B cell (primary cell): ENCODE measurements at regions not wholly inside any gene's neighbourhood (a gene's known extent, or its start where the extent isn't known, plus 50 kb on each side); places are given as distances from the start of the nearest gene placed in this dataset.

ENCODE experiments used
- ATAC-seq: fragments of 200-7000 bp; cut with Tn5 transposase; one replicate; pipeline ENCODE4 v1.10.0; 2021; ENCODE audit warnings: low read depth, mild to moderate bottlenecking, moderate number of reproducible peaks, moderate library complexity
- CTCF ChIA-PET: fragments of 350-600 bp; sonication (Branson Sonifier 250); formaldehyde crosslinking; loops from one replicate; lab custom pipeline; 2021; ENCODE audit warnings: antibody characterized with exemption, inconsistent platforms; lab: Charles Lee
- POLR2A ChIA-PET: fragments of 350-600 bp; sonication (Branson Sonifier 250); formaldehyde crosslinking; loops from one replicate; lab custom pipeline; 2021; ENCODE audit warnings: antibody characterized with exemption; lab: Charles Lee
- DNase-seq: peaks from one replicate; pipeline ENCODE4 v3.0.0; 2013
- H2AFZ ChIP-seq: 2 replicates; pipeline ENCODE4 v1.6.1; 2012; ENCODE audit warnings: mild to moderate bottlenecking, low read depth, low read length; ENCODE audit not compliant: insufficient read depth, poor library complexity, severe bottlenecking
- H3K27ac ChIP-seq, 2 donors: 1 replicate in 1 of 2; 2 replicates in 1 of 2; pipeline ENCODE4 v1.5.1; 2012 to 2013; ENCODE audit warnings: low read length in 2 of 2, mild to moderate bottlenecking in 2 of 2, moderate library complexity in 1 of 2
- H3K27me3 ChIP-seq, 4 experiments: fragments of 200-600 bp in 1 of 4; sonication (generic) in 1 of 4; replicated peaks in 1 of 4; 1 replicate in 2 of 4; 2 replicates in 2 of 4; pipeline versions ENCODE4 v1.6.1 to v1.7.0; 2013 to 2016; ENCODE audit warnings: low read length in 3 of 4, mild to moderate bottlenecking in 2 of 4, mixed read lengths in 1 of 4, moderate library complexity in 1 of 4; ENCODE audit not compliant: insufficient read depth in 4 of 4, control insufficient read depth in 3 of 4; ENCODE audit errors: control extremely low read depth in 1 of 4
- H3K36me3 ChIP-seq, 2 experiments: replicated peaks in 1 of 2; 1 replicate in 1 of 2; 2 replicates in 1 of 2; pipeline versions ENCODE4 v1.6.1 to v1.7.1; 2013; ENCODE audit warnings: low read length in 1 of 2; ENCODE audit not compliant: insufficient read depth in 2 of 2, control insufficient read depth in 1 of 2; ENCODE audit errors: control extremely low read depth in 1 of 2, extremely low read depth in 1 of 2
- H3K4me1 ChIP-seq, 2 donors: fragments of 200-600 bp in 1 of 2; sonication (generic) in 1 of 2; 1 replicate in 1 of 2; 2 replicates in 1 of 2; pipeline versions ENCODE4 v1.5.1 to v1.6.1; 2013 to 2017; ENCODE audit warnings: low read length in 2 of 2; ENCODE audit not compliant: control insufficient read depth in 2 of 2, insufficient read depth in 2 of 2
- H3K4me2 ChIP-seq: replicated peaks from 2 replicates; pipeline ENCODE3; 2012; ENCODE audit warnings: mild to moderate bottlenecking, low read depth, low read length; ENCODE audit not compliant: poor library complexity, severe bottlenecking
- H3K4me3 ChIP-seq, 5 experiments: fragments of 200-600 bp in 1 of 5; sonication (generic) in 1 of 5; 1 replicate in 3 of 5; 2 replicates in 2 of 5; pipeline versions ENCODE4 v1.5.1 to v1.7.0; 2011 to 2016; ENCODE audit warnings: low read length in 4 of 5, mild to moderate bottlenecking in 4 of 5, low read depth in 2 of 5, control low read depth in 1 of 5, moderate library complexity in 1 of 5; ENCODE audit not compliant: insufficient read depth in 1 of 5; ENCODE audit errors: control extremely low read depth in 1 of 5, extremely low read depth in 1 of 5
- H3K79me2 ChIP-seq: fragments of 200-600 bp; sonication (generic); one replicate; pipeline ENCODE4 v1.6.0; 2016; ENCODE audit warnings: low read length; ENCODE audit not compliant: control insufficient read depth, insufficient read depth
- H3K9ac ChIP-seq: fragments of 200-600 bp; sonication (generic); 2 replicates; pipeline ENCODE4 v1.6.1; 2017; ENCODE audit warnings: mild to moderate bottlenecking, low read length, moderate library complexity
- H3K9me3 ChIP-seq, 3 donors: one replicate each; pipeline versions ENCODE4 v1.6.1 to v1.7.1; 2013; ENCODE audit warnings: low read length in 2 of 3; ENCODE audit not compliant: control insufficient read depth in 2 of 3, insufficient read depth in 1 of 3; ENCODE audit errors: control extremely low read depth in 1 of 3
- H4K20me1 ChIP-seq: 2 replicates; pipeline ENCODE4 v1.6.0; 2012; ENCODE audit warnings: mild to moderate bottlenecking, low read length; ENCODE audit not compliant: insufficient read depth, control insufficient read depth, poor library complexity, severe bottlenecking
- H3K27ac Mint-ChIP-seq: one replicate; pipeline ENCODE4 v1.8.0; 2021; ENCODE audit warnings: mixed read lengths
- H3K27me3 Mint-ChIP-seq: one replicate; pipeline ENCODE4 v1.8.0; 2021; ENCODE audit warnings: mixed read lengths
- H3K4me1 Mint-ChIP-seq: one replicate; pipeline ENCODE4 v1.8.0; 2021; ENCODE audit warnings: mixed read lengths
- H3K4me3 Mint-ChIP-seq: one replicate; pipeline ENCODE4 v1.8.0; 2021; ENCODE audit warnings: mixed read lengths
- H3K9me3 Mint-ChIP-seq: one replicate; pipeline ENCODE4 v1.8.0; 2022; ENCODE audit warnings: mixed read lengths; ENCODE audit not compliant: insufficient read depth
- CTCF ChIP-seq: fragments of 200-600 bp; IDR thresholded peaks from one replicate; pipeline ENCODE4 v1.8.0; 2022; ENCODE audit warnings: antibody characterized with exemption, mild to moderate bottlenecking
- EZH2 ChIP-seq: IDR thresholded peaks from 2 replicates; pipeline ENCODE4 v1.6.1; 2012; ENCODE audit warnings: borderline replicate concordance, low read depth, mild to moderate bottlenecking, moderate library complexity, low read length; ENCODE audit not compliant: insufficient read depth, poor library complexity, severe bottlenecking
- whole genome bisulfite sequencing: methylation state at CpG from one replicate; pipeline ENCODE4 v1.1.5; 2013; ENCODE audit warnings: missing lambda C conversion rate; ENCODE audit not compliant: insufficient coverage; 5-methylcytosine and 5-hydroxymethylcytosine counted together
- intact Hi-C: fragments of 100-400 bp; cut with micrococcal nuclease; formaldehyde crosslinking; loops from one replicate; pipeline ENCODE4 v1.10.0; 2022

- POLR2A ChIA-PET: no interaction called here
- peaks cover 15 to 39% of the 10 kb centered on the region in 2 donors for H3K4me1 ChIP-seq
- no peaks in the 10 kb centered on the region for H3K36me3 ChIP-seq
- TF ChIP-seq CTCF (no peak), EZH2 (no peak)
- 0% methylated on average over 2 of the region's 3 CpGs for WGBS
- Mint-ChIP-seq H3K27me3 (no peaks in the 10 kb centered on the region), H3K9me3 (no peaks in the 10 kb centered on the region), H3K27ac (peak overlapping the region; percentile 84), H3K4me1 (peaks cover 36% of the 10 kb centered on the region), H3K4me3 (peak overlapping the region; percentile 71)
- no peaks in the 10 kb centered on the region for H3K79me2 ChIP-seq
- H3K4me2 ChIP-seq: peak overlapping the region; percentile 55
- peak; percentile 89 for DNase-seq
- peak overlapping the region in 2 of 5 experiments; percentile 1 to 4 for H3K4me3 ChIP-seq
- peak; percentile 95 for ATAC-seq
- no peak overlapping the region for H3K9ac ChIP-seq
- no peaks in the 10 kb centered on the region for H4K20me1 ChIP-seq
- CTCF ChIA-PET: no interaction called here
- H2AFZ ChIP-seq: no peak overlapping the region
- H3K27ac ChIP-seq: peak overlapping the region; percentile 59 to 68
- intact Hi-C loops: loop anchor here (1.0 kb wide), 3 partner anchors 58 to 940 kb away; no protein-coding TSS in a partner anchor
- no peaks in the 10 kb centered on the region for H3K27me3 ChIP-seq
- peaks cover 0 to 3% (median 0%) of the 10 kb centered on the region in 3 donors for H3K9me3 ChIP-seq
Measured at GRCh38 chr1:193479187-193479586, 292.8 kb upstream of the B3GALT2 start.

- H3K27me3 Mint-ChIP-seq: no peaks in the 10 kb centered on the region
- Histone ChIP-seq H3K9ac (no peak overlapping the region), H3K9me3 (peaks cover 0 to 3% (median 0%) of the 10 kb centered on the region in 3 donors), H3K36me3 (no peaks in the 10 kb centered on the region), H3K4me3 (no peak overlapping the region), H3K27me3 (no peaks in the 10 kb centered on the region), H3K4me2 (no peak overlapping the region), H2AFZ (no peak overlapping the region), H3K4me1 (peaks cover 17 to 39% of the 10 kb centered on the region in 2 donors), H3K27ac (no peak overlapping the region), H4K20me1 (no peaks in the 10 kb centered on the region), H3K79me2 (no peaks in the 10 kb centered on the region)
- POLR2A ChIA-PET: no interaction called here
- WGBS: no CpG with 5 or more reads among the region's 6 CpGs
- no peak for ATAC-seq
- no peak overlapping the region for H3K27ac Mint-ChIP-seq
- no peak overlapping the region for H3K4me3 Mint-ChIP-seq
- DNase-seq: peak; percentile 27
- CTCF ChIA-PET: interaction anchor here (1.3 kb wide), 1 partner anchor 12 kb away, joined by 4 read pairs; no protein-coding TSS in a partner anchor
- H3K9me3 Mint-ChIP-seq: no peaks in the 10 kb centered on the region
- intact Hi-C loops: no loop called here
- no peak for TF ChIP-seq EZH2
- TF ChIP-seq CTCF: no peak
- H3K4me1 Mint-ChIP-seq: peaks cover 36% of the 10 kb centered on the region
Measured at GRCh38 chr1:193476748-193477147, 290.3 kb upstream of the B3GALT2 start.
